Neural crest cell (in vitro differentiated cells): ENCODE measurements at regions not wholly inside any gene's neighbourhood (a gene's known extent, or its start where the extent isn't known, plus 50 kb on each side); places are given as distances from the start of the nearest gene placed in this dataset.

Experiments
- DNase-seq: peaks from one replicate; pipeline ENCODE4 v3.0.0; 2021; ENCODE audit warnings: low read depth, mixed read lengths, low spot score
- H3K27ac Mint-ChIP-seq: one replicate; pipeline ENCODE4 v1.8.0; 2021; ENCODE audit warnings: mild to moderate bottlenecking, mixed read lengths; ENCODE audit not compliant: unreplicated experiment
- H3K27me3 Mint-ChIP-seq: 2 replicates; pipeline ENCODE4 v1.8.0; 2021; ENCODE audit warnings: low read depth, mild to moderate bottlenecking, mixed read lengths
- H3K36me3 Mint-ChIP-seq: 2 replicates; pipeline ENCODE4 v1.8.0; 2021; ENCODE audit warnings: low read depth, mild to moderate bottlenecking, mixed read lengths
- H3K4me1 Mint-ChIP-seq: 2 replicates; pipeline ENCODE4 v1.8.0; 2021; ENCODE audit warnings: mixed read lengths
- H3K4me3 Mint-ChIP-seq: one replicate; pipeline ENCODE4 v1.8.0; 2021; ENCODE audit warnings: mild to moderate bottlenecking, mixed read lengths
- H3K9me3 Mint-ChIP-seq: 2 replicates; pipeline ENCODE4 v1.8.0; 2021; ENCODE audit warnings: mixed read lengths
- TF ChIP-seq, protein P1 (sequence below): fragments of 200-600 bp; sonication (generic); conservative IDR thresholded peaks from 2 replicates; pipeline ENCODE4 v1.5.0; 2021; ENCODE audit warnings: antibody characterized with exemption, mild to moderate bottlenecking

DNA sequence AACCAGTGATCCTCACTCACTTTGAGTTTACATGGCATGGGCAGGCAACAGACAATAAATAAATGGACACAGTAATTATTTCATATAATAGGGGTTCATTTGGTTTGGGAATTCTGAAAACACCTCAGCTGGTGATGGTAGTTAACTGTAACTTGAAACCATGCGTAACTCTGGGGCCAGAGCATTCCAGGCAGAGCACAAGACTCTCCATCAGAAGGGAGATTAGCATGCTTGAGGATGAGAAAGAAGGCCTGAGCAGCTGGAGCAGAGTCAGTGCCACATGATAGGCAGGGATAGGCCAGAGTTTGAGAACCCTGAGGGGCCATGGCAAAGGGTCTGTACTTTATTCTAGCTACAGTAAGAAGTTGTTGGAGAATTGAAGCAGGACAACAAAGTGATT, 56.3 kb upstream of the CXCL8 start:
- no peaks in the 10 kb centered on the region for H3K9me3 Mint-ChIP-seq
- H3K27me3 Mint-ChIP-seq, result no peaks in the 10 kb centered on the region
- H3K27ac Mint-ChIP-seq, result no peak overlapping the region
- TF ChIP-seq, protein P1, sequence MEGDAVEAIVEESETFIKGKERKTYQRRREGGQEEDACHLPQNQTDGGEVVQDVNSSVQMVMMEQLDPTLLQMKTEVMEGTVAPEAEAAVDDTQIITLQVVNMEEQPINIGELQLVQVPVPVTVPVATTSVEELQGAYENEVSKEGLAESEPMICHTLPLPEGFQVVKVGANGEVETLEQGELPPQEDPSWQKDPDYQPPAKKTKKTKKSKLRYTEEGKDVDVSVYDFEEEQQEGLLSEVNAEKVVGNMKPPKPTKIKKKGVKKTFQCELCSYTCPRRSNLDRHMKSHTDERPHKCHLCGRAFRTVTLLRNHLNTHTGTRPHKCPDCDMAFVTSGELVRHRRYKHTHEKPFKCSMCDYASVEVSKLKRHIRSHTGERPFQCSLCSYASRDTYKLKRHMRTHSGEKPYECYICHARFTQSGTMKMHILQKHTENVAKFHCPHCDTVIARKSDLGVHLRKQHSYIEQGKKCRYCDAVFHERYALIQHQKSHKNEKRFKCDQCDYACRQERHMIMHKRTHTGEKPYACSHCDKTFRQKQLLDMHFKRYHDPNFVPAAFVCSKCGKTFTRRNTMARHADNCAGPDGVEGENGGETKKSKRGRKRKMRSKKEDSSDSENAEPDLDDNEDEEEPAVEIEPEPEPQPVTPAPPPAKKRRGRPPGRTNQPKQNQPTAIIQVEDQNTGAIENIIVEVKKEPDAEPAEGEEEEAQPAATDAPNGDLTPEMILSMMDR, result no peak
- H3K4me1 Mint-ChIP-seq, result no peaks in the 10 kb centered on the region
- H3K36me3 Mint-ChIP-seq, result no peaks in the 10 kb centered on the region
- no peak for DNase-seq
- H3K4me3 Mint-ChIP-seq, result no peak overlapping the region

DNA sequence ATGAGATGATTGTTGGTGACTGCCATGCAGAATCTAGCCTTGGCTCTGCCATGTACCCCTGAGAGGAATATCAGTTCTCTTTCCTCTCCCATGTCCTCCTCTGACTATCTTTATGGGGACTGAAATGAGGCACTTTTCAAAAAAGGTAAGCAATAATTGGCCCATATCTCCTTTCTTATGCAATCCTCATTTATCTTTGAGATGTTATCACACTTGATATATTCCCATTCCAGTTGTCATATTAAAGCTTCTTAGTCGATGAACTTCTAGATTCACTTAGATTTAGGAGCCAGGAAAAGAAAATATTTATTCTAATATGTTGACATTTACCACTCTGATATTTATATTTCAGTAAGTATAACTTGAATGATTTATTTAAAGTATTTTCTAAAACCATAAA, 55.3 kb upstream of the CXCL8 start:
- no peak overlapping the region for H3K4me3 Mint-ChIP-seq
- no peaks in the 10 kb centered on the region for H3K9me3 Mint-ChIP-seq
- no peaks in the 10 kb centered on the region for H3K27me3 Mint-ChIP-seq
- no peaks in the 10 kb centered on the region for H3K4me1 Mint-ChIP-seq
- no peak for DNase-seq
- no peak overlapping the region for H3K27ac Mint-ChIP-seq
- H3K36me3 Mint-ChIP-seq, result no peaks in the 10 kb centered on the region
- TF ChIP-seq, protein P1, result no peak

DNA sequence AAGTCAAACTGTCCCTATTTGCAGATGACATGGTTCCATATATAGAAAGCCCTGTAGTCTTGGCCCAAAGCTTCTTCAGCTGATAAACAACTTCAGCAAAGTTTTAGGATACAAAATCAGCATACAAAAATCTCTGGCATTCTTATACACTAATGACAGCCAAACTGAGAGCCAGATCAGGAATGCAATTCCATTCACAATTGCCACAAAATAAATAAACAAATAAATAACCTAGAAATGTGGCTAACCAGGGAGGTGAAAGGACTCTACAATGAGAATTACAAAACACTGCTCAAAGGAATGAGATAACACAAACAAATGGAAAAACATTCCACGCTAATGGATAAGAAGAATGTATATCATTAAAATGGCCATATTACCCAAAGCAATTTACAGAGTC, 52.9 kb upstream of the CXCL8 start:
- no peaks in the 10 kb centered on the region for H3K4me1 Mint-ChIP-seq
- DNase-seq, result no peak
- no peaks in the 10 kb centered on the region for H3K27me3 Mint-ChIP-seq
- TF ChIP-seq, protein P1, result no peak
- H3K4me3 Mint-ChIP-seq, result no peak overlapping the region
- peaks cover 2% of the 10 kb centered on the region for H3K9me3 Mint-ChIP-seq
- H3K36me3 Mint-ChIP-seq, result no peaks in the 10 kb centered on the region
- H3K27ac Mint-ChIP-seq, result no peak overlapping the region

DNA sequence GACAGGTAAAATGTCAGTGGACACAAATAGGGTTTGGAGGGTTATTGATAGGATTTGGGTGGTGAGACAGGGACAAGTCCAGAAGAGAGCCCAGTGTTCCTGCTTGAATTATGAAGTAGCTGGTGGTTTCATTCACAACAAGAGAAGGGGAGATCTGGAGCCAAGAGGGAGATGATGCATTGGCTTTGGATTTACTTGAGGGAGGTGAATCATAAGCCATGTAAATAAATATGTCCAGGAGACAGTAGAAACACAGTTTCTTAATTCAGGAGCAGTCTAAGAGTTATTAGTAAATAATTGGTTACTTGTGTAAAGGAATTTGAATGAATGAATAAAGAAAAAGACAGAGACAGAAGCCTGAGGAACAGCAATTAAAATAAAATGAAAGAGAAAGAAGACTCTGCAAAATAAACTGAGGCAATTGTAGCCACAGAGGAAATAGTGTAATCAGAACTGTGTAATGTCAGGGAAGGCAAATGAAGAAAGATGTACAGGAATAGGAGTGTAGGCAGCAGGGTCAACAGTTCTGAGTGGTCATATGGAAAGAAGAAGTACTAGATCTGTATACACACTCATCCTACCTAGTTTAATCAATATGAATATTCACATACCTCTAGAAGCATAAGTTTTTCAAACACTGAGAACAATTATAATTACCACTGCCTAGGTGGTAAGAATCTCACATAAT, 50.2 kb upstream of the CXCL8 start:
- Mint-ChIP-seq H3K27me3 (no peaks in the 10 kb centered on the region), H3K27ac (no peak overlapping the region), H3K9me3 (peaks cover 2% of the 10 kb centered on the region), H3K4me3 (no peak overlapping the region), H3K36me3 (no peaks in the 10 kb centered on the region), H3K4me1 (no peaks in the 10 kb centered on the region)
- DNase-seq, result no peak
- TF ChIP-seq, protein P1, result no peak
